AG04450 (cell line): ENCODE measurements at regions not wholly inside any gene's neighbourhood (a gene's known extent, or its start where the extent isn't known, plus 50 kb on each side); places are given as distances from the start of the nearest gene placed in this dataset.
"Not testable (repeated sequence)": the region's sequence is repeated elsewhere in the genome, so short reads cannot be mapped to it uniquely, and the experiment has no call there.

Source experiments
- CTCF ChIA-PET: fragments of 300-600, 350-600 bp; formaldehyde crosslinking; extraction: SDS; loops from one replicate; lab custom pipeline; 2022; ENCODE audit warnings: antibody characterized with exemption, inconsistent platforms; lab: Charles Lee
- POLR2A ChIA-PET: fragments of 350-600 bp; formaldehyde crosslinking; extraction: SDS; loops from one replicate; lab custom pipeline; 2021; ENCODE audit warnings: antibody characterized with exemption, inconsistent platforms; lab: Yijun Ruan, JAX
- DNase-seq: peaks from one replicate; pipeline ENCODE4 v3.0.0-alpha.2; 2011; ENCODE audit warnings: low read depth, low spot score
- H3K27ac ChIP-seq: one replicate; pipeline ENCODE4 v1.5.1; 2012; ENCODE audit warnings: low read depth, low read length, control low read depth
- H3K27me3 ChIP-seq: one replicate; pipeline ENCODE4 v1.6.0; 2012; ENCODE audit warnings: low read length; ENCODE audit not compliant: control insufficient read depth, insufficient read depth
- H3K4me3 ChIP-seq: 2 replicates; pipeline ENCODE4 v1.5.1; 2011; ENCODE audit warnings: mild to moderate bottlenecking, low read depth, low read length, control low read depth
- H3K9me3 ChIP-seq: 2 replicates; pipeline ENCODE4 v1.5.1; 2012; ENCODE audit warnings: low read length; ENCODE audit not compliant: control insufficient read depth, insufficient read depth
- CTCF ChIP-seq: IDR thresholded peaks from 2 replicates; pipeline ENCODE4 v1.5.1; 2011; ENCODE audit warnings: low read depth, low read length, control low read depth, inconsistent platforms

DNA sequence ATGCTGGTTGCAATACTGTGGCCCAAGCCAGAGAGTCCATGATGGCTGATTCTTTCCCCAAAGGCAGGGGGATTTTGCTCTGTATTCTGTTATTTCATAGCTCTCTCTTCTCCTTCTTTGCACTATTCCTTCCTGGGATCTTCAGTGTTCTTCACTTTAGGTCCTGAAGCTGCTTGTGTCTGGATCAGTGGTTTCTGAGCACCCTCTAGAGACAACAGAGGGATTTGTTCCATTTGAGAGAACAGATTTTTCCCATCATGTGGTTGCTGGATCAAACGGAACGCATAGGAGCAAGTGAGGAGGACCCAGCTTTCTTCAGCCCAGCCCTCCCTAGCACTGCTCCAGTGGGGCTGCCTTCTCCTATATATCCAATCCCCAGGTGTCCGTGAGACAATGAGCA is 68.7 kb upstream of the SYN3 start:
- TF ChIP-seq CTCF, result no peak
- ChIA-PET CTCF (no interaction called here), POLR2A (no interaction called here)
- Histone ChIP-seq H3K4me3 (no peak overlapping the region), H3K27ac (no peak overlapping the region), H3K9me3 (peaks cover 8% of the 10 kb centered on the region), H3K27me3 (no peaks in the 10 kb centered on the region)
- no peak for DNase-seq

DNA sequence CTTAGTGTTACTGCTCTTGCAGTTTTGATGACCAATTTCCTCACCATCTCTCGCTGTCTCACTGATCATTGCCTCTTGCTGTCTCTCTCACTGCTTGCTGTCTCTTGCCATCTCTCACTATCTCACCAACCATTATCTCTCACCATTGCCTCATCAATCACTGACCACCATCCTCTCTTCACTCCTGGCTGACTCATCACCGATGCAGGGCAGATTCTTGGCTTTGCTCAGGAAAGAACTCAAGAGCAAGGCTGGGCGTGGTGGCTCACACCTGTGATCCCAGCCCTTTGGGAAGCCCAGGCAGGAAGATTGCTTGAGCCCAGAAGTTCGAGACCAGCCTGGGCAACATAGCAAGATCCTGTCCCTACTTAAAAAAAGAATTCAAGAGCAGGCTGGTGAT is 66.3 kb upstream of the SYN3 start:
- Histone ChIP-seq H3K9me3 (peaks cover 4% of the 10 kb centered on the region), H3K27ac (no peak overlapping the region), H3K27me3 (no peaks in the 10 kb centered on the region), H3K4me3 (no peak overlapping the region)
- no peak for DNase-seq
- ChIA-PET CTCF (no interaction called here), POLR2A (no interaction called here)
- no peak for TF ChIP-seq CTCF

GRCh38 chr22:33122439-33122838 is 64.3 kb upstream of the SYN3 start:
- peak; percentile 16 for DNase-seq
- CTCF ChIA-PET, result not testable (repeated sequence)

DNA sequence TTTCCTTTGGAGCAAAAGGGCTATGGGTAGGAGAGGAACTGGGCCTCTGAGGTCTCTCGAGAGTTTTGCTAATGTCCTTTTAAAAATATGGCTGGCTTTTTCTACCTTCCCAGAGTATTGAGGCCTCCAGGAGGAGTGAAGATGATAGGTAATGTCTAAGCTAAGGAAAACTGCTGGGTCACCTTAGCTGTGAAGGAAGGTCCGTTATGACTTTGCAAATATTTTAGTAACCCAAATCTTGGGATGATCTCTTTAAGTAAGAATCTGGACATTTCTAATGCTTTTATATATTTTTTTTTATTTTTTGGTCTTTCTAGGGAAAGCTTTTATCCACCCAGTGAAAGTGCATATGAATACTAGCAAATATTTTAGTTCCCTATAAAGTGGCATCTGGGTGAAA is 60.9 kb upstream of the SYN3 start:
- Histone ChIP-seq H3K9me3 (peaks cover 10% of the 10 kb centered on the region), H3K4me3 (no peak overlapping the region), H3K27ac (no peak overlapping the region), H3K27me3 (no peaks in the 10 kb centered on the region)
- no peak for DNase-seq
- no peak for TF ChIP-seq CTCF
- ChIA-PET CTCF (no interaction called here), POLR2A (no interaction called here)

More at GRCh38 chr22:33122439-33122838, 64.3 kb upstream of the SYN3 start:
- H3K9me3 ChIP-seq, POLR2A ChIA-PET, H3K4me3 ChIP-seq, H3K27me3 ChIP-seq, H3K27ac ChIP-seq: not testable (repeated sequence)

DNA sequence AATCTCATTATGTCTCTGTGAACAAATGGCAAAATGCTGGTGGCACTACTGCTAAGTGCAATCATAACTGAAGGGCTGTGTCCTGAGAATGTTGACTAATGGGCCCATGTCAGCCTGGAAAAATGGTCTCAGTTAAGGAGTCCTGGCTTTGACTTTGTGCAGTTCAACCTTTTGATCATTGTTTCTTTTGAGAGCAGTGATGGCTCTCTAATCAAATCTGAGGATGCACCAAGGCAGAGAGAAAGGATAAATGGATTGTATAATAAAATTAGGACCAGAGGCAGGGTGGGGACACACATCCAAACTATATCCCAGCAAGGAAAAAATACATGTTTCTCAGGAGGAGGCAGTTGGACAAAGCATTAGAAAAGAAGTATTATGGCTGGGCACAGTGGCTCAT is 59.6 kb upstream of the SYN3 start:
- no peak overlapping the region for H3K27ac ChIP-seq
- POLR2A ChIA-PET, result no interaction called here

More for the DNA sequence above, 59.6 kb upstream of the SYN3 start:
- CTCF ChIA-PET, result no interaction called here
- H3K4me3 ChIP-seq, result no peak overlapping the region
- no peak for TF ChIP-seq CTCF
- DNase-seq, result no peak
- 0 out of 2 replicates have a peak, but pooled peaks cover 6% of the 10 kb centered on the region for H3K9me3 ChIP-seq
- no peaks in the 10 kb centered on the region for H3K27me3 ChIP-seq
